ENCODE measurements at regions not wholly inside any gene's neighbourhood (a gene's known extent, or its start where the extent isn't known, plus 50 kb on each side); places are given as distances from the start of the nearest gene placed in this dataset.

DNA sequence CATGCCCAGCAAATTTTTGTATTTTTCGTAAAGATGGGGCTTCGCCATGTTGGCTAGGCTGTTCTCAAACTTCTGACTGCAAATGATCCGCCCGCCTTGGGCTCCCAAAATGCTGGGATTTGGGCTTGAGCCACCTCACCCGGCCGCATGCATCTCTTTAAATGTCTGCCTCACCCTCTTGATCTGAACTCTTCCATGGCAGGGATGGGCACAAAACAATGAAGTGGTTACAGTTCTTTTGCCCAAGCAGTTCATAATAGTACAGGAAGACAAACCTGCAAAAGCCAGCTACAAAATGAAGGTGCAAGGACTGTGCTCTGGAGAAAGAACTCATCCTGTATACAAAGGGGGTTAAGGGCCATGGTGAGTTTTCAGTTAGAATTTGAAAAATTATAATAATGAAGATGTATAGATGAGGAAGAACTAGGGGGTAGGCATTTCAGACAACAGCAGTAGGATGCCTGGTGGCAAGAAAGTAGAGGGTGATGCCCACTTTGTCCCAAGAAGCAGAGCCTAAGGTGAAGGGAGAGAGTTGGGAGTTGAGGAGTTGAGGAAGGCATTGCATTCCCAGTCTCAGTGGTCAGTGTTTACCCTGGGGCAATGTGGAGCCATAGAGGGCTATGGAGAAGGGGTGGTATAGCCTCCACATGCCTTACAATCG lies 160.8 kb upstream of the MYCN start:
- TF ChIP-seq CTCF (IDR thresholded peaks at IDR 0.05), result no peak
- no peak for TF ChIP-seq POLR2A (IDR thresholded peaks at IDR 0.05; ENCODE audit: low read depth)
- TF ChIP-seq POLR2AphosphoS5 (IDR thresholded peaks at IDR 0.05), result no peak
- TF ChIP-seq EP300 (IDR thresholded peaks at IDR 0.05), result no peak

All from esophagus muscularis mucosa (tissue), 4 donors.